ENCODE measurements at regions not wholly inside any gene's neighbourhood (a gene's known extent, or its start where the extent isn't known, plus 50 kb on each side); places are given as distances from the start of the nearest gene placed in this dataset.

DNA sequence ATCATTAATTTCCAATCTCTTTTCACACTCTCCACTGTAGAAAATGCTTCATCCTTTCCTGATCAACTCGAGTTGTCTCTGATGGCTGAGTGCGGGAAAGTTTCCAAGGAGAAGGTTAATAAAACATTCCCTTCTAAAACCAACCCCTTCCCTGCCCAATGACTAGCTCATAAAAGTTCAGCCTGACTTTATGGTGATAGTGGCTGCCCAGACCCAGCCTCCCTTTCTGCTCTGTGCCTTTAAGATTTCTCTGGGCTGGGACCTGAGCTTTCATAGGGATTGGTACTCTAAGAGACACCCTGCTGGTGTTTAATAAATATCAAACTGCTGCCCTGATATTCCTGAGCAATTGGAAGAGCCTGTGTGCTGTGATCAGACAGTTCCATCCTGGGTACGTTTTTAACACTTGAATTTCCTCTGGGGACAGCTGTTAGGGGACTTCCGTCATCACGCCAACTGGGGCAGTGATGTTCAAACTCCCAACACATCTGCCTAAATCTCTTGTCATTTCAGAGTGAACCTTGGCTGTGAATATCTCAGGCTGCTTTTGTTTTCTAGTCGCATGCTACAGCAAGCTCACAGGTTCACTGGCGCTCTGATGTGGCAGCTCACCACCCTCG, 195.0 kb upstream of the KIRREL3 start:
- no peak for DNase-seq

DNA sequence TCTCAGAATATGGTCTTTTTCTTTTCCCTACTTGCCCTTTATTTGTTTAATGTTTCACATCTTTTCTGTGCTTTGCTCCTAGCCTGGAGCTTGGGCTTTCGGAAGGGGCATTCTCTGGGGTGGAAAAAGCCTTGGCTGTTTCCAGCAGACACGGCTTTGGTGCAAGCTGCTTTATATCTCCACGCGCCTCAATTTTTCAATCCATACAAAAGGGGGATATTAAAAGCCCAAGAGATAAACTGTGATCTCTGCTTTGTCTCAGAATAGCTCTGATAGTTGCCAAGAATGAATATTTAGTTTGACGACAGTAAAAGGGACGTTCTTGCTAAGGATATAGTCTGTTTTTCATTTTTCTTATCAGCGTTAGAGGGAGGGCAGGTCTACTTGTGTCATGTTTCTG, 194.0 kb upstream of the KIRREL3 start:
- no peak for DNase-seq

DNA sequence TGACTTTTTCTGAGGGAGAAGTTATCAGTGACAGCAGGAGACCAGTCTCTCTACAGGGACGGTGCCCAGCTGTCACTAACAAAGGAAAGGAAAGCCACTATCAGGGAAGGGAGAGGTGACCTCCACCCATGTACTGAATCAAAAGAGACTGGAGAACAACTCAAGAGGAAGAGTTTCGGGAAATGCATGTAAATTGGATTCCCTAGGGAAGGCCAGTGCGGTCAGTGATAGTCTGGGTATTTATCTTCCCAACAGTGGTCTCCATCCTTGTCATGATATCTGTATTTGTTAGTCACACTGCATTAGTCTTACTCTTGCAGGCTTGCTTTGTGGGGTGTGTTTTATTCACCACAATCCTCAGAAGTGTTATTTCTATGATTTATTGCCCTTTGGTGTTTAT, 193.4 kb upstream of the KIRREL3 start:
- no peak for DNase-seq

DNA sequence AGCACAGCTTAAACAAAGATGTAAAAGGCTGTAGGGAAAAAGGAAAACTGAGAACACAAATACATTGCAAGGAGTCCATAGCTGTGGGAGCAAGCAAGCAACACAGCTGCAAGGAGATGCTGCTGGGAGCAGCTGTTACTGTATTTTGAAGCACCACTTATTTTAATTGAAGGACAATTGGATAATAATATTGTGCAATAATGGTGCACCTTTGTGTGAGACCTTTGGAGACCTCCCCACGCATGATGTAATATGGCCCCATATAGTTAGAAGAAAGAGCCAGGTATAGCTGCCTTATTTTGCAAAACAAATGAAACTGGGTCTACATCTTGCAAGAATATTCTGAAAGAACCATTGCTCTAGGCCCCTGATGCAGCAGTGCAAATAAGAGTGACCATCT, 191.1 kb upstream of the KIRREL3 start:
- no peak for DNase-seq

DNA sequence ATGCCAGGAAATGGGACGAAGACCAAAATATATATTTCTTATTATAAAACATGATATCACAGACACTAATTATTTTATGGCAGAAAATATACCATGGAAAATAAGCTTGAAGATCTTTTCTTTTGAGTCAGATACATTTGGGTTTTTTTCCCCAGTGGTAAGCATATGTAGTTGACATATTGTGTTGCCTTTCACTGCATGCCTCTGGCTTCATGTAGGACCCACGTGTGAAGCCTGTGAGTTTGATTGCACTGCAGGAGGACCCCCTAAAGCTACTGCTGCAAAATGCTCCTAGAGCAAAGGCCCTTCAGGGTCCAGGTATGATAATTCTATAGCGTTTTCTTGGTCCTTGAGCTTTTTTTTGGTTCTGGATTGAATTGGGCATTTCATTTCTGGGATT, 190.7 kb upstream of the KIRREL3 start:
- DNase-seq: no peak

DNA sequence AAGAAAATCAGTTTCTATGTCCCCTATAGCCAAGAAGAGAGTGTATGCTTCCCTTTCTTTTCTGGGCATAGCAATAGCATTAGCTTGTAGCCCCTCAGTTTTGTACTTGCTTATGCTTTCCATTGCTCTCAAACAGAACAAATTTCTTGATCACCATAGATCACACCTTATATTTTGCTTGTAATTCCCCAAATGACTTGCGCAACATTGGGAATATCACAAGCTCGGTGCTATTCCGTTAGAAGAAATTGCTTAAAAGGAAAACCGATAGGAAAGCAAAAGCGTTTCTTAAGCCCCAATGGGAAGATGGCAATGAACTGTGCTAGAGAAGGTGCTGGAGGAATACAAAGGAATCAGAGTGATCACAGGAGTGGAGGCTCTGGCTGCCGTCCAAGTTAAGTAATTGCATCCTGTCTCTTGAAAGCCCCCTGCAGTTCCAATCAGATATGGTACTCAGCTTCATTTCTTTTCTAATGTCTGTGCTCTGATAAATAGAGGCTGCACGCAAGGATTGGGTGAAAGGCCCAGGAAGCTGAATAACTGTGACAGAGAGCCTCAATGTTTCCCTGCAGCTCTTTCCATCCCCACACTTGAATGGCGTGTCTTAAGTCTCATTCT, 182.1 kb upstream of the KIRREL3 start:
- DNase-seq: no peak

DNA sequence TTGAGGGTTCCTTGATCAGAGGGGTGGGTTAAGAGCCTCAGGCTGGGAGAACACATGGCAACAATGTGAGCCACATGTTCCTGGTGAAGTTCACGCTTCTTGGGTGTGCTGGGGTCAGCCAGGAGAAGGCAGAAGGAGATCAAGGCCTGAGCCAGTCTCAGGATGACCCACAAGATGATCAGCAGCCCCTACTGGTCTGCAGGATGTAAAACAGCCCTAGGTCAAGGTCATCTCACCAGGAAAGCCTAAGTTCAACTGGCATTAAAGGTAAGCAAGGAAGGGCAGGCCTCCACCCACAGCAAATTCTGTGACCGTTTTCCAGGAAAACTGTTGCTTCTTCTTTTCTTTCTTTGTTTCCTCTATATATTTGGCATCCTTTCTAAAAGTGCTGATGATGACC, 156.7 kb upstream of the KIRREL3 start:
- DNase-seq: no peak

DNA sequence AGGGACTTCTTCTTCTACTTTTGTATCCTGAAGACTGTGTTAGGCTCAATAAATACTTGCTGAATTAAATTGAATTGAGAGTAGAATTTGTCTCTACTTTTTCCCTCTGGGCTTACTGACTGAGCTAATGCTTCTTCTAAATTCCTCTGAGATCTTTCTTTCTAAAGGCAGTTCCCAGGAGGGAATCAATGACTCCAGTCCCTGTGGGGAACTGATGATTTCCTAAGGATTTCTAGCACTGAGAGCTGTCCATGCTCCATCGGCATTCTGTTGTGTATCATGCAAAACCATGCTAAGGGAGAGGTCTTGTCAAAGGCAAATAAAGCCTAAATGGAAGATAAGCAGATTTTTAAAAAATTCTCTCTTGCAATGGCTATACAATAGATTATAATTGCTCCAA, 148.8 kb upstream of the KIRREL3 start:
- no peak for DNase-seq

DNA sequence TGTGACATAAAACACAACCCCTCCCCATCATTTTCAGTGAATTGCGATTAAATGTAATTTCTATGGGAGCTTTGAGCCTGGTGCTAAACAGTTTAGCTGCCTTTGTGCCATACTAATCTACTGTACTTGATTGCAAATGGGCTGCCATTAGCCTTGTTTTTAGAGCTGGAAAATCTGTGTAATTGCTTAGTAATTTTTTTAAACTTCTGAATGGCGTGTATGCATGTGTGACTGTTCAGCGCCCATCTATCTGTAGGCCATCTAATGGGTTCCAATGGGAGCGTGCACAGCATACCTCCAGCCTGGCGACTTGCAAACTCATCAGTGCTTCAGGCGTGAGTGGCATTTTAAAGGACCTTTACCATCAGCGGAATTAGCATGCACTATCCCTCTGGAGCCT, 142.7 kb upstream of the KIRREL3 start:
- no peak for DNase-seq

DNA sequence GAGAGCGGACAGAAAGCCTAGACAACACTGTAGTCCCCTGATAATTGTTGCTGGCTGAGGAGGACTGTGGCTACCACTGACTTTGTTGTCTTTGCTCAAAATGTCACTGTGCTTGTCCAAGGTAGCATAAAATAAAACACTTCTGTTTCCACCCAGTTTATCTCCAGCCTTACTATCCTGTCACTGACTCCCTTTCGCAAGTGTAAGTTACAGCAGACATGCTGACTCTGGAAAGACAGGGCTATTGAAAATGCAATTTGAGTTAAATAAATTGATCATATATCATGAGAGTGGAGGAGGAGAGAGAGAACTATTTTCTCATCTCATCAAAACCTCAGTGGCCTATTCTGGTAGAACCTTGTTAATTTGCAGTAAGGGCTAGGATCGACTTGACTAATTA, 138.0 kb upstream of the KIRREL3 start:
- DNase-seq: no peak

DNA sequence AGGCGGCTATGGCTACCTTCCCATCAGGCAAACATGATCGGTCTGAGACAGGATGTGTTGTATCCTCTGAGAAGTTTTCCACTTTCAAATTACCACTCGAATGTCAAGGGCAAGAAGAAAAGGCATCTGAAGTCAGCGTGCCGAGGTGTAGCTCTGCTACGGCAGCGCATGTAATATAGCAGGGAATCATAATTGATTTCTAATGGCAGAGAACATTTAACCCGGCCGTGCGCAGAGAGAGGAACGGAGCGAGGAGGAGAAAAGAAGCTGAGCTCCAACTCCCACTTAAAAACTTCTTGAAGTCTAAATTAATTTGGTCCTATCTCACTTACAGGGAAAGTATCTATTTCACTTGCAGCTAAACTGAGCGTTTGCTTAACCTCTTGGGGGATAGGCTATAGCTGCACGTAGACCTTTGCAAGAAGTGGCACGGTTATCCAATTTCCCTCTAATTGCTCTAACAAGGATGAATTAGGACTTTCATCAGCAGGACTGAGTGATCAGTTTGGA, 137.3 kb upstream of the KIRREL3 start:
- no peak for DNase-seq

DNA sequence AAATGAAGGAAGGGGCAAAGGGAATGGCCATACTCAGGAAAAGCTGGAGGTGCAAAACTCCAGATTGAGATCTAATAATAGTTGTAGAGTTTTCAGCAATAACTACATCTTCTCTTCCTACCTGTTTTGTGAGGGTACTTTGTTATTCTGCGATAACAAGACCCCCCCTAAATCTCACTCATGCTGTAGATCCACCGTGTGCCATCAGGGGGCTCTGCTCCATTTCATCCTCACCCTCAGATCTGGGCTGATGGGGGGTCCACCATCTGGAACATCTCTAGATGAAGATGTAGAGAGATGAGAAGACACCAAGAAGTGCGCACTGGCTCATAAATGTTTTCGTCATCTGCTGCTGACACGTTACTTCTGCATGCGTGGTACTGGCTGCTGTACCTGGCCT, 135.9 kb upstream of the KIRREL3 start:
- DNase-seq: no peak

DNA sequence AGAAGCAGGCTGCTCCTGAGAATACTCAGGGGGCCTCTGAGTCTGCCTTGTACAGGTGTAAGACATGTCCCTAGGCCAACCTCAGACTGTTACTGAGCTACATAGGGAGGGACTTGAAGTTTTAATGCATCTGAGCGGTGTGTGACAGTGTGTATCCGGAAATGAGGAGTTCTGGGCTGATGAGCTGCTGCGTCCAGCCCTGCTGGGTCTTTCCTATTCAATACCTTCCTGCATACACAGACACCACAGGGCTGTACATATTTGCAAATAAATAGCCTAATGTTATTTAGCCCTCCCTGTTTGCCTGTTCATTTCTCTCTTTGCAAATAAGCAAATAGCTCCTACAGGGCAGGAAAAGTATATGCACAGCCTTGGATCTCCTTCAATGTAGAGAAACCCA, 134.7 kb upstream of the KIRREL3 start:
- DNase-seq: no peak

DNA sequence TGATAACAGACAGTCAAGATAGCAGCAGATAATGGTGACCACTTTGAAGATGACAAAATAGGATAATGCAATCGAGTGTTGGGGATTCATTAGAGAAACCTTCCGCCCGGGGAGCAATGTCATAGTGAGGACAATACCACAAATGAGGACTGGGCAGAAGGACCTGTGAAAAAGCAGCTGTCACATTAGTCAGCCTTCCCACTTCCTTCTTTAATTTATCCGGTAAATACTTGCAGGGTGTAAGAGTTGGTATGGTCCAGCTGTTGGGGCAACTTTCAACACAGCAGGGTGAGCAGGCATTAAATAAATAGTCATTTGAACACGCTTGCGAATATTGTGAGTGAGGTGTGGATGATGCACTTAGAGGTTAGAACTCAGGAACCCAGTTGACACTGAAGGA, 132.5 kb upstream of the KIRREL3 start:
- no peak for DNase-seq

DNA sequence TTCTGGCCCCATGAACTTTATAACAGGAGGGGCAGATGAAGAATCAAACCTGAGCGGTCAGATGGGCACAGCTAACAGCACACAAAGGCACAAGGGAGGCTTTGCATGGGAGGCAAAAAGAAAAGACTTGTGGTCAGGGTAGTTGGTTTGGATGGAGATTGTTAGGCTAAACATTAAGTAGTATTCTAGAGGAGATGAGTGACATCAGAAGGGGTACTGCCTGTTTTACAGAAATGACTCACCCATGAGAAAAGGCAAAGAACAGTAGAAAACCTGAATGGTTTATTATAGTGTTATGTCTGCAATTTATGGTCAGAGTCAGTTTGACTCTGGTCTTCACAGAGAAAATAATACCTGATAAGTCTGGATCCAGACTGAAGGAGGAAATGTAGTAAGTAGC, 129.8 kb upstream of the KIRREL3 start:
- no peak for DNase-seq

DNA sequence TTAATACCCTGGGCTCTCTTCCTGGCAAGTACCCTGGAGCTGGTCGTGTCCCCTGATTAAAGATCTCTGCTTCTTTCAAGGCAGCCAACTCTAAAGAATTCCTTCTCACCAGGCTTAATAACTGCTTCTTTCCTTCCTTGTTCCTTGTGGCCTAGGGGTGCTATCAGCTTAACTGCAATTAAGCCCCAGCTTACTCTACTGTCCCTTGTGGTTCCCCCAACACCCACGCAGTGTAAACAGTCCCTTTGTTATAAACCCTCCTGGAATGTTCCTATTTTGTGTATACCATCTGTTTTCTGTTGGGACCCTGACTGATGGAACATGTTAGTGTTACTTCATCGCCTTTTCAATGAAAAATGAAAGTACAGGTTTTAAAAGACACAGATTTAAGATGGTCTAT, 126.4 kb upstream of the KIRREL3 start:
- DNase-seq: no peak

DNA sequence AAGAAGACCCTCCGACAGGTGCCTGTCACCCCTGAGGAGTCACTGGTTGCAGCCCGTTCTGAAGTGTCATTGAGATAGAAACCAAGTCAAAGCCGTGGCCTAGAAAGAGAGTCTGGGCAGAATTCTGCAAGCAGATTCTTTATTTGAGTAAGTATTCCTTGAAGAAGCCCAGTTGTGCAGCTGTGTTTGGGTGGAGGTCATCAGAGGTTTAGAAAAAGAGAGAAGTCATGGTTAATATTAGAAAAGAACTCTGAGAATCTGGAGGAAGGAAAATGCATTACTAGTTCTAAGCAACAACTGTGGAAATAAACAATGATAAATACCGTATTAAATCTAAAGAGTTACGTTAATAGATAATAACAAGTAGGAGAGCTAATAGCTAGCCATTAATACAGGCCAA, 118.8 kb upstream of the KIRREL3 start:
- DNase-seq: no peak

DNA sequence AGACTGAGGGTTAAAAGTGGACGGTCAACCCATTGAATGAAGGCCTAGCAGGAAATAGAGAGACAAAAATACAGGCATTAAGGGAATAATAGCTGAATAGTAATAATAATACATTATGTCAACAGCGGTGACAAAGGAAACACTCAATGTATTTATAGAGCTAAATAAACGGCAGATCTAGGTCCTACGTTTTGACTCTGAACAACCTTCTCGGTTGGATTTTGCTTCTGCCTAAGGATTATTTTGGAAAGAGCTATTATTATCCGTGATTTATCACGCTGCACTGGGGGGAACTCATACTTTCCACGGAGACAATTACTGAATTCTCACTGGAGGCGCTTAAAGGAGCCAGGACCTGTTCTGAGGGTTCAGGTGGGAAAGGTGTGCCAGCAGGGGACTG, 118.2 kb upstream of the KIRREL3 start:
- DNase-seq: no peak

DNA sequence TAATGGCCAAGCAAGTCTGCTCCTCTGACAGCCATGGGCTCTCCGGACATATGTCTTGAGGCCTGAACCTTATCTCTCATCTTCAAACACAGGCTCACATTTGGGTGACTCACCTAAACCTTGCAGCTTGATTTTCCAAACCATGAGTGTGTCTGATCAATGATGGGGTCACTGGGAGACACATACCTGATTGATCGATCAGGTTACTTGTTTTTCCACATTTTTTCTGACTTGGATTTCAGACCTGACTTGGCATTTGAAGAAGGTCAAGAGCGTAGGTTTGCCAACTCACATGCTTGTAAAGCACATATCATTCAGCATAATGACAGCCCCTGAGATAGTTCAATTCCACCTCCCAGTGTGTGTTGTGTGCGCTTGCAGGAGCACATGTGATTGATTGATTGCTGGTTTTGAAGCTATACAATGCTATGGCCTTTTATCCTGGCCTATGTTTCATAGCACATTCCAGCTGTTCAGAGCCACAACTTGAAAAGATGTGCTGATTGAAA, 116.7 kb upstream of the KIRREL3 start:
- DNase-seq: no peak

DNA sequence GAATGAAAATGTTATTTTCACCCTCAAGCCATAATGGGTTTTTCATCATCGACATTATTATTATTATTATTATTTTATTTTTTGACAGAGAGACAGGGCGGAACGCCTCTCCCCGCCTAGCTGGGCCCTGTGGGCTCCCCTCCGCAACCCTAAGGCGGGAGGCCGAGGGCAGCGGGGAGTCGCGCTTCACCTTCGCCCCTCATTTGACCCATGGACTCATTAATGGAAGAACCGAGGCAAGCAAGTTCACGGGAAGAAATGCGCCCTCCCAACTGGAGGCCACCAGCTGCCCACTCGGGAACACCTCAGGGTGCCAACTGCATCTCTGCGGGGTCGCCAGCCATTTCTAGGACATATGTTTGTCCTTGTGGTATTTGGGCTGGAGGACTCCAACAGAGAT, 115.3 kb upstream of the KIRREL3 start:
- no peak for DNase-seq

DNA sequence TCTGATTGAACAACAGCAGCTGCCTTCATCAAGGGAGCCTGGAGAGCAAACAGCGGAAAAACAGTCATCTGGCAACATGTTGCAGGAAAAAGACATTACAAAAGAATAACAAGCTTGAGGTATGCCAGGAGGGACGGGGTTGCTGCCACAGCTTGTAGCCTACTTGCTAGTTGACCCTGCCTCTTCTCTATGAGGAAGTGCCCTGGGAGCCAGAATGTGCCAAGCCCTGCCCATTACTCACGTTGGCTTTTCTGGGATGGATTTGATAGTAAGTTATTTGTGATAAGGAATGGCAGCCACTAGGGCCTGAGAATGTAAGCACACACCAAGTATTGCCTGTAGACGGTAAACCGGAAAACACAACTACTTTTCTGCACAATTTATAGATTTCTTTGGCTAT, 113.5 kb upstream of the KIRREL3 start:
- no peak for DNase-seq

DNA sequence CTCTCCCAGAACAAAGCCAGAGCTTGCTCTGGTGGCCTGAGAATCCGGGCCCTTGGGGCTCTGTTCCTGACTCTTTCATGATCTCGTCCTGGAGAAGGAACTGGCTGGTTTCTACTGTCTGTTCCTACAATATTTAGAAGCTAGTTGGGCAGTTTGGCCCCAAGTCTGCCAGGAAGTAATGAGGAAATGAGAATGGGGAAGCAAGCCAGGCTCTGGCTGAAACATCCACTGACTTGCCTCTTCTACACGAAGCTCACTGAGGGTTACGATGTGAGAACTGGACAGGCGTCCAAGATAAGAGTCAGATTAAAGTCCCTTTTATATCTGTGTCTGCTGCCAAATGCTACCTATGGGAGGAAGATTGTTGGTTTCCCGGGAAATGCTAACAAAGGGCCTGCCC, 110.0 kb upstream of the KIRREL3 start:
- no peak for DNase-seq

DNA sequence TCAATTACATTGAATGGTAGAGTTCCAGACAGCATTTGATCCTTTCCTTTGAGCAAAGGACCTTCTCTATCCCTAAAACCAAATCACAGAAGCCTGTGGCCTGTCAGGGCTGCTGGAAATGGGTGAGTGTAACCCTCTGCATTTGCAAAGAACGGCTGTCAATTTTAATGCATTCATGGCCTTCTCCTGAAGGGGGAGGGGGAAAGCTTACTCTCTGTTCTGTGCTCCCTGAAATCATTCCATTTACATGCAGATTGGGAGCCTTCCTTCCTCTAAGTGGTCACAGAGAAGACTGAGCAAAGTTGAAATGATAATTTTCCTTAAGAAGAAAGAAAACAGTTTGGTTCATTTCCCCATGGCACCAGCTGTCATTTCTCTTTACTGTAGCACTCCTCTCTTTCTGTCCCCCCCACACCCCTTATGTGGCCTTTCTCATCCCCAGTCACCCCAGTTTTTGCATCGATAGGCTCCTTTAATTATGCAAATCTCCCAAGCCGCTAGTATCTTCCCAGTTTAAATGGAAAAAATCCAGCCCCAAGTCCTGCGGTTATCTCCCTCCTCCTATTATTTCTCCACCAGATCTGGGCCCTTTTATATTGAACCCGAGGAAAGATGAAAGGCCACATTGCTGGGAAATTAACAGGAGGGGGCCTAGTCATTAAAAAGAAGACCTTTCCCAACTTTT, 109.4 kb upstream of the KIRREL3 start:
- no peak for DNase-seq

DNA sequence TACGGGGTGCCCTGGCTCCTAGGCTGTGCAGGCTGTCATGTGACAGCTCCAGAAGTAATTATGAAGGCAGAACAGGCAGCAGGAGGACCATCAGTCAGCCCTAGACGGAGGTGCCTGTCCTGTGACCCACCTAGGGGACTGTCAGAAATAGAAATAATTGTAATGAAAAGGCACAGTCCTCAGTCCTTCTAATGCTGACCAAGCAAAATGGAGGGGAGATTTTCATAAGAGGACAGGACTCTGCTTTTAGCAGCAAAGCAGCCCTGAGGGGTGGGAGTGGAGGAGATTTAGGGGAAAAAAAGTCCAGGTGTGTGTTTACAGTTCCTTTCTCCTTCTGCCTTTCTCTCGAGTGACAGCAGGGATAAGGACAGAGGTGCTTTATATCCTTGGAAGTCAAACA, 108.3 kb upstream of the KIRREL3 start:
- no peak for DNase-seq
